Lung (tissue), 11 donors: ENCODE measurements at regions not wholly inside any gene's neighbourhood (a gene's known extent, or its start where the extent isn't known, plus 50 kb on each side); places are given as distances from the start of the nearest gene placed in this dataset.
A peak's percentile ranks its signal among the peaks of the same experiment; 100 is the strongest.
"Not testable (repeated sequence)": the region's sequence is repeated elsewhere in the genome, so short reads cannot be mapped to it uniquely, and the experiment has no call there.

ENCODE experiments used
- ATAC-seq: fragments of 200-7000 bp; cut with Tn5 transposase; one replicate; pipeline ENCODE4 v1.9.1; 2020; ENCODE audit warnings: moderate number of reproducible peaks; ENCODE audit not compliant: insufficient read depth, low FRiP score
- DNase-seq, 3 donors: peaks; one replicate each; pipeline ENCODE4 v3.0.0-alpha.2; 2013 to 2017
- H3K27ac ChIP-seq, 2 donors: one replicate each; pipeline ENCODE4 v1.5.1; 2013; ENCODE audit warnings: mild to moderate bottlenecking in 2 of 2, moderate library complexity in 2 of 2, control low read depth in 1 of 2, inconsistent platforms in 1 of 2, low read depth in 1 of 2, low read length in 1 of 2
- H3K27me3 ChIP-seq, 3 donors: one replicate each; pipeline ENCODE4 v1.5.1; 2013; ENCODE audit warnings: low read length in 2 of 3; ENCODE audit not compliant: control insufficient read depth in 3 of 3, insufficient read depth in 3 of 3
- H3K36me3 ChIP-seq, 4 donors: one replicate each; pipeline ENCODE4 v1.5.1; 2013; ENCODE audit warnings: low read length in 4 of 4, mild to moderate bottlenecking in 1 of 4, moderate library complexity in 1 of 4; ENCODE audit not compliant: control insufficient read depth in 4 of 4, insufficient read depth in 4 of 4
- H3K4me1 ChIP-seq, 5 donors: one replicate each; pipeline ENCODE4 v1.5.1; 2013; ENCODE audit warnings: low read length in 5 of 5, mild to moderate bottlenecking in 2 of 5, moderate library complexity in 1 of 5; ENCODE audit not compliant: control insufficient read depth in 5 of 5, insufficient read depth in 5 of 5
- H3K4me3 ChIP-seq: one replicate; pipeline ENCODE4 v1.5.1; 2013; ENCODE audit warnings: mild to moderate bottlenecking, control low read depth, moderate library complexity
- H3K9ac ChIP-seq, 2 donors: one replicate each; pipeline ENCODE4 v1.5.1; 2013; ENCODE audit warnings: low read length in 2 of 2, control low read depth in 1 of 2; ENCODE audit not compliant: insufficient read depth in 1 of 2
- H3K9me3 ChIP-seq, 4 donors: one replicate each; pipeline ENCODE4 v1.5.1; 2013; ENCODE audit warnings: low read length in 3 of 4, mild to moderate bottlenecking in 1 of 4, moderate library complexity in 1 of 4; ENCODE audit not compliant: control insufficient read depth in 4 of 4, insufficient read depth in 3 of 4
- CTCF ChIP-seq: IDR thresholded peaks from 2 replicates; pipeline ENCODE4 v1.5.1; 2012; ENCODE audit warnings: mild to moderate bottlenecking; ENCODE audit errors: control extremely low read depth, extremely low read depth
- WGBS, 2 donors: extraction: QIAGEN DNeasy Blood & Tissue Kit; methylation state at CpG; one replicate each; pipeline ENCODE4 v1.1.7; 2013; 5-methylcytosine and 5-hydroxymethylcytosine counted together
- donor health status: control.
- donor health status: control.
- donor health status: Bipolar disorder and iron deficiency.
- donor health status: healthy.
- donor health status: DM: yes; HTN: yes; CAD: no.

GRCh38 chr3:16770792-16771191 lies 114.0 kb upstream of the PLCL2 start:
- TF ChIP-seq CTCF, result no peak
- 71 to 79% methylated on average over 4 of the region's 4 CpGs for WGBS, 2 donors
- no peaks in the 10 kb centered on the region for H3K9me3 ChIP-seq
- no peak overlapping the region for H3K4me3 ChIP-seq
- peak overlapping the region in 1 of 2 donors; percentile 75 for H3K27ac ChIP-seq
- peaks cover 0 to 33% (median 16%) of the 10 kb centered on the region in 5 donors for H3K4me1 ChIP-seq
- no peak overlapping the region for H3K9ac ChIP-seq
- H3K36me3 ChIP-seq, result no peaks in the 10 kb centered on the region
- H3K27me3 ChIP-seq, result no peaks in the 10 kb centered on the region
- DNase-seq (peak; percentile 72 to 85 (median 79)), ATAC-seq (no peak)

GRCh38 chr3:16773594-16773993 lies 111.2 kb upstream of the PLCL2 start:
- 85 to 92% methylated on average over 15 of the region's 15 CpGs for WGBS, 2 donors
- H3K4me1 ChIP-seq, result peaks cover 0 to 28% (median 16%) of the 10 kb centered on the region in 5 donors
- DNase-seq, ATAC-seq, H3K27ac ChIP-seq, H3K4me3 ChIP-seq, H3K9ac ChIP-seq, H3K27me3 ChIP-seq, H3K36me3 ChIP-seq, H3K9me3 ChIP-seq: not testable (repeated sequence)

GRCh38 chr3:16774536-16774935 lies 110.2 kb upstream of the PLCL2 start:
- H3K4me3 ChIP-seq, H3K27me3 ChIP-seq, H3K36me3 ChIP-seq, H3K27ac ChIP-seq, DNase-seq, H3K9ac ChIP-seq, ATAC-seq, H3K9me3 ChIP-seq: not testable (repeated sequence)
- 72 to 74% methylated on average over 11 of the region's 11 CpGs for WGBS, 2 donors
- H3K4me1 ChIP-seq, result peaks cover 0 to 19% (median 8%) of the 10 kb centered on the region in 5 donors

- Histone ChIP-seq H3K27me3 (no peaks in the 10 kb centered on the region), H3K4me3 (no peak overlapping the region), H3K4me1 (no peaks in the 10 kb centered on the region), H3K27ac (no peak overlapping the region), H3K9me3 (peaks cover 0 to 2% (median 0%) of the 10 kb centered on the region in 4 donors), H3K9ac (no peak overlapping the region), H3K36me3 (no peaks in the 10 kb centered on the region)
- DNase-seq (no peak), ATAC-seq (no peak)
- no peak for TF ChIP-seq CTCF
- 87 to 95% methylated on average over 2 of the region's 2 CpGs for WGBS, 2 donors
Observed at GRCh38 chr3:16784973-16785372, 99.8 kb upstream of the PLCL2 start.

GRCh38 chr3:16785465-16785864 lies 99.3 kb upstream of the PLCL2 start:
- TF ChIP-seq CTCF, result no peak
- peaks cover 0 to 2% (median 0%) of the 10 kb centered on the region in 4 donors for H3K9me3 ChIP-seq
- no peaks in the 10 kb centered on the region for H3K4me1 ChIP-seq
- no peaks in the 10 kb centered on the region for H3K27me3 ChIP-seq
- no peak overlapping the region for H3K4me3 ChIP-seq
- DNase-seq (no peak), ATAC-seq (no peak)
- no peak overlapping the region for H3K27ac ChIP-seq
- no peaks in the 10 kb centered on the region for H3K36me3 ChIP-seq
- H3K9ac ChIP-seq, result no peak overlapping the region
- 88 to 89% methylated on average over 1 of the region's 1 CpG for WGBS, 2 donors
